ENCODE measurements at regions not wholly inside any gene's neighbourhood (a gene's known extent, or its start where the extent isn't known, plus 50 kb on each side); places are given as distances from the start of the nearest gene placed in this dataset.
A peak's percentile ranks its signal among the peaks of the same experiment; 100 is the strongest.

GRCh38 chr11:122193457-122193856 is 77.4 kb upstream of the BLID start:
- in situ Hi-C loops (cut with MboI; ENCODE audit: low sequenced_read_pairs): loop anchor here (25.0 kb wide), 1 partner anchor 994 kb away; the partner anchor contains the start of gene CLMP
- peaks cover 11% of the 10 kb centered on the region for H3K36me3 ChIP-seq (ENCODE audit: control insufficient read depth, insufficient read depth, low read length)
- intact Hi-C loops (cut with micrococcal nuclease): no loop called here
- peak overlapping the region; percentile 91 for H3K56ac ChIP-seq (ENCODE audit: extremely low read depth, insufficient read depth, low read length)
- peak overlapping the region; percentile 100 for H2AK5ac ChIP-seq (ENCODE audit: low read depth, low read length)
- TF ChIP-seq USF2 (IDR thresholded peaks at IDR 0.05; ENCODE audit: low read depth, low read length) (no peak), CEBPB (IDR thresholded peaks at IDR 0.05; ENCODE audit: low read depth, low read length) (no peak), FOS (IDR thresholded peaks at IDR 0.05; ENCODE audit: low read depth, low read length) (no peak), POLR2A (IDR thresholded peaks at IDR 0.05; ENCODE audit: low read depth, low read length) (no peak), RFX5 (IDR thresholded peaks at IDR 0.05; ENCODE audit: low read depth, low read length) (no peak), MAZ (IDR thresholded peaks at IDR 0.05; ENCODE audit: borderline replicate concordance, low read depth, low read length) (no peak)
- WGBS, 2 experiments (ENCODE audit: extremely low coverage in 2 of 2, insufficient read length in 1 of 2): no CpG with 5 or more reads among the region's 1 CpG
- dilution Hi-C loops (cut with HindIII; ENCODE audit: low sequenced_read_pairs, unreplicated experiment): no loop called here
- H2AK9ac ChIP-seq (replicated peaks; ENCODE audit: low read depth, low read length, poor library complexity): peak overlapping the region; percentile 21
- peak overlapping the region; percentile 99 for H3K4ac ChIP-seq (ENCODE audit: low read depth, low read length)
- H4K8ac ChIP-seq (ENCODE audit: low read depth in 2 of 2, low read length in 2 of 2): peak overlapping the region; percentile 76 to 94
- peak overlapping the region; percentile 99 for H2BK5ac ChIP-seq (ENCODE audit: low read depth, low read length, poor library complexity, severe bottlenecking)
- peak overlapping the region; percentile 100 for H4K91ac ChIP-seq (ENCODE audit: insufficient read depth, low read depth, low read length)
- H3K27ac ChIP-seq (ENCODE audit: insufficient read depth, low read length): peak overlapping the region; percentile 98
- no TSS peak for BruUV-seq (replicated peaks)
- peak overlapping the region; percentile 76 for H3K9ac ChIP-seq (ENCODE audit: low read depth, low read length)
- H3K9me1 ChIP-seq (ENCODE audit: insufficient read depth, low read length): peaks cover 10% of the 10 kb centered on the region
- H4K5ac ChIP-seq (ENCODE audit: low read depth, low read length): peak overlapping the region; percentile 99
- H2BK20ac ChIP-seq (ENCODE audit: low read depth, low read length): peak overlapping the region; percentile 98
- peak overlapping the region; percentile 95 for H3K14ac ChIP-seq (replicated peaks; ENCODE audit: low read depth, low read length)
- peak overlapping the region; percentile 98 for H2BK15ac ChIP-seq (ENCODE audit: low read depth, low read length)
- H3K27me3 ChIP-seq (ENCODE audit: control insufficient read depth, insufficient read depth, low read length): no peaks in the 10 kb centered on the region
- no peak overlapping the region; the same call in 1 of the 2 replicates for H3K4me2 ChIP-seq (ENCODE audit: low read depth, low read length)
- H3K18ac ChIP-seq (ENCODE audit: low read depth, low read length): peak overlapping the region; percentile 99
- ATAC-seq (ENCODE audit: low read depth): no peak
- H2AFZ ChIP-seq (replicated peaks; ENCODE audit: low read length, poor library complexity): no peak overlapping the region
- ChIA-PET POLR2A (ENCODE audit: unreplicated experiment) (interaction anchor here (0.6 to 1.1 kb wide), 3 partner anchors 93 to 94 kb away, joined by 3 to 10 read pairs (median 4); no protein-coding TSS in a partner anchor), CTCF (interaction anchor here (0.5 to 1.6 kb wide), 3 partner anchors 13 to 539 kb away, joined by 3 to 10 read pairs (median 4); no protein-coding TSS in a partner anchor)
- no peaks in the 10 kb centered on the region for H4K20me1 ChIP-seq (ENCODE audit: insufficient read depth, low read length)
- peaks cover 19 to 55% of the 10 kb centered on the region in 2 experiments for H3K79me1 ChIP-seq (ENCODE audit: low read depth in 1 of 2, low read length in 2 of 2)
- no peak overlapping the region for H3K4me3 ChIP-seq (ENCODE audit: insufficient read depth, low read depth, low read length)
- peak overlapping the region; percentile 98 for H2BK120ac ChIP-seq (ENCODE audit: low read depth, low read length)
- no peaks in the 10 kb centered on the region for H3K9me3 ChIP-seq (ENCODE audit: control insufficient read depth, insufficient read depth, low read length)
- DNase-seq: no peak
- H3K4me1 ChIP-seq (ENCODE audit: control insufficient read depth, insufficient read depth, low read length): peaks cover 29% of the 10 kb centered on the region
- peak overlapping the region; percentile 92 for H3K23ac ChIP-seq (ENCODE audit: low read depth, low read length)
